ENCODE measurements at regions not wholly inside any gene's neighbourhood (a gene's known extent, or its start where the extent isn't known, plus 50 kb on each side); places are given as distances from the start of the nearest gene placed in this dataset.

DNA sequence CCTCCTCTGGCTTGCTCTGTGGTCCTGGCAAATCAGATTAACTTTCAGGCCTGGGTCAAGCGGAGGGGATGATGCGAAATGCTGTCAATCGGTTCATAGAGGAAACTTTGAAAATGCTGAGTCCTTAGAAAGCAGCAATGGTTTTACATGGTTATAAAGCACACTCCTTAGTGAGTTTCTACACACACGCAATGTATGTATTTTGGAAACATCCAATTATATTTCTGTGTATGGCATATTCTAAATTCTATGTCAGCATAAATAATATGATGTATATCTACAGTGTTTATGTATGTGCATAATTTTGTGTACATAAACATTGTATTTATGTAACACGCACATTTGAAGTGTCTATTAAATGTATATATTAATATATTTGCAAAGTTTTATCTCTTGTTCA is 118.0 kb upstream of the ARID2 start:
- no peak for DNase-seq
- peaks cover 3% of the 10 kb centered on the region for H3K4me1 Mint-ChIP-seq
- H3K27me3 Mint-ChIP-seq = peaks cover 3% of the 10 kb centered on the region
- H3K9me3 Mint-ChIP-seq = peaks cover 1% of the 10 kb centered on the region
- POLR2A ChIA-PET = no interaction called here
- no peak for ATAC-seq (ENCODE audit: low read depth)
- H3K27ac Mint-ChIP-seq = no peak overlapping the region
- H3K36me3 Mint-ChIP-seq = no peaks in the 10 kb centered on the region
- H3K4me3 Mint-ChIP-seq = peak overlapping the region; percentile 36

DNA sequence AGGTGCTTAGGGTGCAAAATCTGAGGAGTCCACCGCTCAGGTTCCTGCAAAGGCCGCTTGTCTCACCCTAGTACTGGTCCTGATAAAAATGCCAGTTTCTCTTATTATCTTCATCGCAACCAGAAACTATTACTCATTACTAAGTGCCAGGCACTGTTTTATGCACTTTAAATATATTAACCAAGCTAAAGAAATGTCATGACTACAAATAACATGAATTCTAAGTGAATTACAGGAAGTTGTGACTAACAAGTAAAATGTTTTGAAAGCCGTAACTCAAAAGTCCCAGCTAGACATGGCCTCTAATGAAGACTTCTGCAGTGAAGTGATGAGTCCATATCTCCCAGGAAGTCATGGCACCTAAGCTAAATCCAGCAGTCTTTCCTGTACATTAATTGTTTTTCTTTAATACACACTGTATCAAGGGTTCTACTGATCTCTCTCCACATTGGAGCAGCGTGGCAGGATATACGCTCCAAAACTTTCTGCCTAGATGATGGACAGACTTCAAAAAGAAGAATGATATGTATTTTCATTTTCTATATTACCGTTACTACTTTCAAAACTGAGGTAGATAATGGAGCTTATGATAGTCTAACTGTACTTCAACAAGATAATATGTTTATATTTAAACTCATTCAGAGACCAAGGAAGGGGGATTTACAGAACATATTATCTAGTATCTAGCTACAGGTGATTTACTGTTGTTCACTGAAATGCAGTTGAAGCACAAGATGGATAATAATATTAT is 117.3 kb upstream of the ARID2 start:
- Mint-ChIP-seq H3K36me3 (no peaks in the 10 kb centered on the region), H3K27ac (no peak overlapping the region)
- POLR2A ChIA-PET = no interaction called here

DNA sequence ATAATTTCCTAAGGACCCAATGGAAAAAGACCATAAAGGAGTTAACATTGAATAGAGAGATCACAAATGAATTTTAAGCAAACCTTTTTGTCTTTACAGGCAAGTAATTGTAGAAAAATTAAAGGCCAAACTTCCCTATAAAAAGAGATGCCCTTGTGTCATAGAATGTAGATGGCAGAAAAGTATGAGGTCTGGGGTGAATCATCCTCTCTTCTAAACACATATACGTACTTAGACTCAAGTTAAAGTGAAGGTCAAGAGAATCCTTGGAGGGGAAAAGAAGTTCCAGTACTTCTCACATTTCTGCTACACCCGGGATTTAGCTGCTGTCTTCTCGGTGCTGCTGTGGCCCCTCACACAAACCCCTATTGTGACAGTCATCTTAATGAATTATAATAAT is 116.2 kb upstream of the ARID2 start:
- H3K4me1 Mint-ChIP-seq = peaks cover 3% of the 10 kb centered on the region
- ATAC-seq (ENCODE audit: low read depth) (no peak), DNase-seq (no peak)
- no peaks in the 10 kb centered on the region for H3K9me3 Mint-ChIP-seq
- peaks cover 3% of the 10 kb centered on the region for H3K27me3 Mint-ChIP-seq
- POLR2A ChIA-PET = interaction anchor here (0.6 kb wide), 1 partner anchor 30 kb away, joined by 3 read pairs; no protein-coding TSS in a partner anchor
- no peak overlapping the region for H3K27ac Mint-ChIP-seq
- H3K4me3 Mint-ChIP-seq = no peak overlapping the region
- no peaks in the 10 kb centered on the region for H3K36me3 Mint-ChIP-seq

More for the DNA sequence above, 117.3 kb upstream of the ARID2 start:
- ATAC-seq (ENCODE audit: low read depth) = no peak
- no peak for DNase-seq
- no peaks in the 10 kb centered on the region for H3K9me3 Mint-ChIP-seq
- peaks cover 3% of the 10 kb centered on the region for H3K4me1 Mint-ChIP-seq
- H3K4me3 Mint-ChIP-seq = no peak overlapping the region
- H3K27me3 Mint-ChIP-seq = peaks cover 3% of the 10 kb centered on the region

DNA sequence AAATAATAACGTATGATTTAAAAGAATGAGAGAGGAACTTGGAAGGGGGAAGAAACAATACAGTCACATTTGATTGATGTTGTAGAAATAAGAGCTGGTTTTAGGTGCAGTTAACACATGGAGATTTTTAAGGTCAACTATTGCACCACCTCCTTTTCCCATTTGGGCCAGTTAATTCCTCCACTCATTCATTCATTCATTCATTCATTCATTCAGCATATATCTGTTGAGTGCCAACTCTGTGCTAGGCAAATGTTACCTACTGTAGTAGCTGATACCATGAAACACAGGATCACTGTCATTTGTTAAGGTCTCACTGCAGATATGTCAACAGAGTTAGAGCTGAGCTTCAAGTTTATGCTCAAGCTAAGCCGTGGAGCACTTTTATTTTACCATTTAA is 115.7 kb upstream of the ARID2 start:
- ATAC-seq (ENCODE audit: low read depth) (no peak), DNase-seq (no peak)
- Mint-ChIP-seq H3K4me3 (no peak overlapping the region), H3K27ac (no peak overlapping the region), H3K9me3 (no peaks in the 10 kb centered on the region), H3K27me3 (peaks cover 3% of the 10 kb centered on the region), H3K4me1 (peaks cover 3% of the 10 kb centered on the region), H3K36me3 (no peaks in the 10 kb centered on the region)
- POLR2A ChIA-PET = interaction anchor here (0.6 kb wide), 1 partner anchor 29 kb away, joined by 3 read pairs; no protein-coding TSS in a partner anchor

DNA sequence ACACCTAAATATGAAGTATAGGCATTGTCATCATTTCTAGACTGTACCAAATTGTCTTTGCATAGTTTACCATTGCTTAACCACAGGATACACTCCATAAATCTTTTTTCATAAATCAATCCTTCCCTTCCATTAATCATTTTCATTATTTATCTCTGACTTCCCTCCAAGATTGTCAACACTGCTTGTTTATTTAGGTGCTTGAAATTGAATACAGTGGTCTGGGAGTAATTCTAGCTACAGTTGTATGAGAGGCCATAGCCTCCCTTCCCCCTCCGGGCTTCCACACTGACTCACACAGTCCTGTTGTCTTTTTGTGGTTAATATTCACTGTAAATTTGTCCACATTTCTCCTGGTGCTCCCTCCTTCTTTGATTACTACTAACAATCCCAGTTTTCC is 114.2 kb upstream of the ARID2 start:
- ATAC-seq (ENCODE audit: low read depth) (no peak), DNase-seq (no peak)
- Mint-ChIP-seq H3K9me3 (peaks cover 1% of the 10 kb centered on the region), H3K4me3 (no peak overlapping the region), H3K36me3 (no peaks in the 10 kb centered on the region), H3K27ac (no peak overlapping the region), H3K4me1 (peaks cover 3% of the 10 kb centered on the region), H3K27me3 (peaks cover 3% of the 10 kb centered on the region)
- POLR2A ChIA-PET = no interaction called here

DNA sequence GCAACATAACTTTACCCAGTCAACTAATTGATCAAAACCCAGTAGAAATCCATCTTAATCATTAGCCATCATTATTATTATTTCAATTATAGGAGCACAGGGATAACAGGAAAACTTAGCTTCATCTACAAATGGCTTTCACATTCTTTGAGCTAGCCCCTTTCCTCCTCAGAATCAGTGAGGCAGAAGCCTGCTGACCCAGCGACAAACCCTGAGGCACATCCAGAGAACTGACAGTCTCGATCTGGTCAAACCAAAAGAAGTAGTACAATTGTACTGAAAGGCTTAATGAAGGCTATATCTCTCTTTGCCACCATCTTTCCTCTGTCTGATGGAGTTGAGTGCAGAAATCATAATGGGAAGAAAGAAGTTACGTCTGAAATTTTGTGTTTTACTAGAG is 109.8 kb upstream of the ARID2 start:
- no peak for DNase-seq
- peaks cover 2% of the 10 kb centered on the region for H3K4me1 Mint-ChIP-seq
- ATAC-seq (ENCODE audit: low read depth) = no peak
- POLR2A ChIA-PET = no interaction called here
- H3K9me3 Mint-ChIP-seq = peaks cover 4% of the 10 kb centered on the region
- no peak overlapping the region for H3K4me3 Mint-ChIP-seq
- H3K27ac Mint-ChIP-seq = no peak overlapping the region
- peaks cover 3% of the 10 kb centered on the region for H3K27me3 Mint-ChIP-seq
- peaks cover 2% of the 10 kb centered on the region for H3K36me3 Mint-ChIP-seq

DNA sequence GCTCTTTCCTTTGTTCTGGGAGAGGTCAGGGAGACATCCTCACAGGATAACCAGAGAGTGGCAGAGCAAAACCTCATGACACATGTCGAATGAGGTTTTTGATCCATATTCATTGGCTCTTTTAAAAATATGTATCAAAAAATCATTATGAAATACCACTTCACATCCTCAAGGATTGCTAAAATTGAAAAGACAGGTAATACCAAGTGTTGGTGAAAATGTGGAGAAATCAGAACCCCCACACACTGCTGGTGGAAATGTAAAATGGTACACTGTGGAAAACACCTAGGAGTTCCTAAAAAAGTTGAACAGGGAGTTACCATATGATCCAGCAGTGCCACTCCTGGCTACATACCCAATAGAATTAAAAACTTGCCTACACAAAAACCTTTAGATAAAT is 107.8 kb upstream of the ARID2 start:
- POLR2A ChIA-PET = no interaction called here
- Mint-ChIP-seq H3K4me3 (no peak overlapping the region), H3K27ac (no peak overlapping the region), H3K9me3 (peaks cover 4% of the 10 kb centered on the region), H3K27me3 (no peaks in the 10 kb centered on the region), H3K36me3 (peaks cover 2% of the 10 kb centered on the region), H3K4me1 (no peaks in the 10 kb centered on the region)
- ATAC-seq (ENCODE audit: low read depth) = no peak
- DNase-seq = no peak

DNA sequence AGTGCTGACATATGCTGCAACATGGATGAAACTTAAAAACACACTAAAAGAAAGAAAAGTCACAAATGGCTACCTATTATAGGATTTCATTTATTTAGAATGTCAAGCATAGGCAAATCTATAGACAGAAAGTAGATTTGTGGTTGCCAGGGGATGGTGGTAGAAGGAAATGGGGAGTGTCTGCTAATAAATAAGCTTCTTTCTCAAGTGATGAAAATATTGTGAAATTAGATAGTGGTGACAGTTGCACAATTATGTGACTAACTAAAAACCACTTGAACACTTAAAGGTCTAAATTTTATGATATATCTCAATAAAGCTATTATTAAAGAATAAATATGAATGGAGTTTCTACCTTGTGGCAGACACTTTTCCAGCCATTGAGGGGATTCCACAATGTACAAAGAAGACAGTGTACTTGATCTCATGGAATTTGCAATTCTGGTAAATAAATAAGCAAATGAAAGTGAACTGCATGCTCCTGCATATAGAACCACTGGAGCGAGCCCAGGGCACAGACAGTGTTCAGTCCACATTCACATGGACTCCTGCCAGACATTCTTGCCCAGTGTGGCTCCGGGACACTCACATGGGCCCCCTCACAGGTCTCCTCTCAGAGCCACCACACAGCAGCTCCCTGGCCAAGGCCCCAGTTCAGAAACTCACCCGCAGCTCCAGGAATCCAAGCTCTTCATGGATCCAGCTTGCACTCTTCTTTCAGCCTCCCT is 107.1 kb upstream of the ARID2 start:
- H3K4me1 Mint-ChIP-seq = no peaks in the 10 kb centered on the region
- H3K4me3 Mint-ChIP-seq = no peak overlapping the region
- H3K36me3 Mint-ChIP-seq = peaks cover 2% of the 10 kb centered on the region
- POLR2A ChIA-PET = no interaction called here
- H3K27ac Mint-ChIP-seq = no peak overlapping the region
- peaks cover 4% of the 10 kb centered on the region for H3K9me3 Mint-ChIP-seq
- H3K27me3 Mint-ChIP-seq = peaks cover 6% of the 10 kb centered on the region
- DNase-seq = no peak
- no peak for ATAC-seq (ENCODE audit: low read depth)

DNA sequence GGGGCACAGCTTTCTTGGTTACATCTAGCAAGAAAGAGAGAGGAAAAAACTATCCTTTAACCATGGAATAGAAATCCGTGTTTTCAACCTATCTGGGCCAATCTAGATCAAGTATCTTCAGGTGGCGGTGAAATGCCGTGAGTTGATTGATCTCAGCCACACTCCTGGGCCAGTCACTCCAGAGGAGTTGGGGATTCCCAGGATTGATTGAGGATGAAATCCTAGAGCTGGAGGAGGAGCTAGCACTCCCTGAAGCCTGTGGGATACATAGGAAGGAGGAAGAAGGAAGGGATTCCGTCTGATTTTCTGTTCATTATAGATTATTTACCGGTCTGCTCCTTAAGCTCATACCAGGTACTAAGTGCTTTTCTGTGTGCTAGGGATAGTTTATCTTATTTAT is 106.3 kb upstream of the ARID2 start:
- POLR2A ChIA-PET = no interaction called here
- no peak overlapping the region for H3K4me3 Mint-ChIP-seq
- H3K9me3 Mint-ChIP-seq = peaks cover 4% of the 10 kb centered on the region
- DNase-seq (no peak), ATAC-seq (ENCODE audit: low read depth) (no peak)
- H3K36me3 Mint-ChIP-seq = peaks cover 2% of the 10 kb centered on the region
- H3K27ac Mint-ChIP-seq = no peak overlapping the region
- peaks cover 11% of the 10 kb centered on the region for H3K27me3 Mint-ChIP-seq
- H3K4me1 Mint-ChIP-seq = no peaks in the 10 kb centered on the region

DNA sequence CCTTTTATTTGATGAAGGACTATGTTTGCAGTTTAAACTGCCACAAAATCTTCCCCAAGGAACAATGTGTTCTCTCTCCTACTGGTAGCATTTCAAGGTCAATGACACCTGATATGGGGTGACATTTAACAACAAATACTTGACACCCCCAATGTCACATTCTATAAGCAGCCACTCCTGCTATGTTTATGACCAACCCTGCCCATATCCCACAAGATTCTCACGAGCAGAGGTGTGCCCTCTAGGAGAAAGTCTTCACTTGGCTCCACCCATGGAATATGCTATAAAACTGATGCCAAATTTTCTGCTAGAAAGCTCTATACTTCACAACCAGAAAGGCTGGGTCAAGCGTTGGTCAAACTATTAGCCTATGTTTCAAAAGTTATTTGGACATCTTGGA is 105.6 kb upstream of the ARID2 start:
- POLR2A ChIA-PET = no interaction called here
- ATAC-seq (ENCODE audit: low read depth) (no peak), DNase-seq (no peak)
- Mint-ChIP-seq H3K36me3 (peaks cover 2% of the 10 kb centered on the region), H3K27me3 (peaks cover 16% of the 10 kb centered on the region), H3K9me3 (peaks cover 4% of the 10 kb centered on the region), H3K4me3 (no peak overlapping the region), H3K4me1 (no peaks in the 10 kb centered on the region), H3K27ac (no peak overlapping the region)

DNA sequence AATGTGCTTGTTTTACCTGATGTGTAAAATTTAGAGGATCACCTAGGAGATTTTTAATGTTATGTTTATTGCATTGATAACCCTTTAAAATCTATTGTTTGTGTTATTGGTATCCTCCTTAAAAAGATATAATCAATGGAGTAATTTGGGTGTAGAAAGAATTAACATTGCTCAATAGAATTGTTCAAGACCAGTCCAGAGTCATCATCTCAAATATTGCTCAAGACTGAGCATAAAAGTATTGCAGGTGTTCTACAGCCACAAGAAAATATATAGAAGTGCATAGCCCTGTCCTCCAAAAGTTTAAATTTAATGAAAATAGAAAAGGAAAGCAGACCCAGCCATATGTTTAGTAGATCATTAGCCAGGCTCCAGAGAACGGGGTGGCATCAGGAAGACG is 102.5 kb upstream of the ARID2 start:
- peaks cover 1% of the 10 kb centered on the region for H3K36me3 Mint-ChIP-seq
- peaks cover 18% of the 10 kb centered on the region for H3K27me3 Mint-ChIP-seq
- H3K4me3 Mint-ChIP-seq = no peak overlapping the region
- H3K4me1 Mint-ChIP-seq = no peaks in the 10 kb centered on the region
- ATAC-seq (ENCODE audit: low read depth) = no peak
- no peaks in the 10 kb centered on the region for H3K9me3 Mint-ChIP-seq
- H3K27ac Mint-ChIP-seq = no peak overlapping the region
- POLR2A ChIA-PET = no interaction called here
- DNase-seq = no peak

DNA sequence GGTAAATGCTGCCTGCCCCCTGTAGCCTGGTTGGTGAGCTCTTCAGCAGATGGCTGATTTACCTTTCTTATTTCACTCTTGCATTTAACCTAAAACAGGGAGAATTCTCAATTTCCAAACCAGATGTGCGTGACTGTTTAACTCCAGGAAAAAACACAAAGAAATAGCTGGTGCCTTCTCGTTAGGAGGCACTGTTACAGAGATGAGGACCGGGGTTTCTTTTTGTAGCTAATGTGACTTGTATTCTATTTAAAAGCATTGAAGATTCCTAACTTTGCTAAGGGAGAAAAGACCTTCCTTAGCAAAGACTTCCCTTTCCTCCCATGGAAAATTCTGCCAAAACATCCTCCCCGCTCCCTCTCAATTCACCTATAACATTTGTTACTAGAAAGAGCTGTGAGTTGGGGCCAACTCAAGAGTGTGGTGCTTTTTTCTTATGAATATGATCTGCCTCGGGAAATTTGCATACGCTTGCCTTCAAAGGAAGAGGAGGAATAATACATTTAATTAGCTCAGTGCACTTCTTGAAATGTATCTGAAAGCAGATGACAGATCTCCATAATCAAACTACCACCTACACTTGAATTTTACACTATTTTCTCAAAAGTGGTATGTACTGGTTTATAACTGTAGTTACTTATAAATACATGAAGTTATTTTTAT is 102.0 kb upstream of the ARID2 start:
- H3K4me1 Mint-ChIP-seq = no peaks in the 10 kb centered on the region
- H3K36me3 Mint-ChIP-seq = no peaks in the 10 kb centered on the region
- no peak overlapping the region for H3K4me3 Mint-ChIP-seq
- DNase-seq = no peak
- no peaks in the 10 kb centered on the region for H3K9me3 Mint-ChIP-seq
- ATAC-seq (ENCODE audit: low read depth) = no peak
- no peak overlapping the region for H3K27ac Mint-ChIP-seq
- H3K27me3 Mint-ChIP-seq = peaks cover 20% of the 10 kb centered on the region
- POLR2A ChIA-PET = no interaction called here

DNA sequence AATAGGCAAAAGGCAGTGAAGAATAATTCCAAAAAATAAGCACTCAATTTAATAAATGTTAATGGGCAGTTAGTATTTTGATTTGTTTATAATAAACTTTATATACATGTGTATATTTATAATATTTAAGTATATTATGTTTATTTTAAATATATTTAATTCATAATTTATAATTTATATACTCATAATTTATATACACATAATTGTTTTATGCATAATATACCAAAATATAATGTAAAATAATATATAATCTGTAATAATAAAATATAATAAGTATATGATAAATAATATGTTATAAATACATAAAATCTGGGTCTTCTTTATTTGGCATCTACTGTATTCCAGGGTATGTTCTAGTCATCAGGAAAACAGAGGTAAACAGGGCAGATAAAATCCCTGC is 100.2 kb upstream of the ARID2 start:
- Mint-ChIP-seq H3K27me3 (peaks cover 21% of the 10 kb centered on the region), H3K9me3 (no peaks in the 10 kb centered on the region), H3K4me1 (peaks cover 2% of the 10 kb centered on the region), H3K27ac (no peak overlapping the region), H3K4me3 (no peak overlapping the region), H3K36me3 (no peaks in the 10 kb centered on the region)
- no peak for DNase-seq
- POLR2A ChIA-PET = no interaction called here
- ATAC-seq (ENCODE audit: low read depth) = no peak

DNA sequence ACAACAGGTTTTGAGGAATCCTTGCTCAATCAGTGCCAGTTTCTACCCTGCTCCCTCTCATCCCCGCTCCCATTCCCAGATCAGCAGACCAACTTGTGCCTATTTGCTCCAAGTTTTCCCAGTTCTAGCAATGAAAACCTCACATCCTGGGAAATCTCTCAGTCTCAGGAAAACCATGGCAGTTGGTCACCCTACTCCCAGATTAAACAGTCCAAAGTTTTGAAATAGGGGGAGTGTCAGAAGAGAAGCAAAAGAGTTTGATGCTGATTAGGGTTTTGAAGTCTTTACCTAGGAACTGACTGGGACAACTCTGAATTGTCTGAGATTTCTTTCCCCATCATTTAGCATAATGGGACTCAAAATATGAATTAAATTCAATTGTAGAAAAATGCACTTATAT is 95.8 kb upstream of the ARID2 start:
- POLR2A ChIA-PET = interaction anchor here (0.7 kb wide), 1 partner anchor 14 kb away, joined by 3 read pairs; no protein-coding TSS in a partner anchor
- H3K4me1 Mint-ChIP-seq = peaks cover 4% of the 10 kb centered on the region
- peaks cover 10% of the 10 kb centered on the region for H3K27me3 Mint-ChIP-seq
- DNase-seq (no peak), ATAC-seq (ENCODE audit: low read depth) (no peak)
- no peak overlapping the region for H3K4me3 Mint-ChIP-seq
- peaks cover 6% of the 10 kb centered on the region for H3K36me3 Mint-ChIP-seq
- H3K9me3 Mint-ChIP-seq = peaks cover 1% of the 10 kb centered on the region
- H3K27ac Mint-ChIP-seq = no peak overlapping the region

Measured in activated naive CD8-positive, alpha-beta T cell treated with anti-CD3 and anti-CD28 coated beads, Interleukin-2, amount 10 ng/mL, durations not matched to agents 7 days and 5 days (primary cell).